ENCODE measurements at regions not wholly inside any gene's neighbourhood (a gene's known extent, or its start where the extent isn't known, plus 50 kb on each side); places are given as distances from the start of the nearest gene placed in this dataset.

- TF ChIP-seq RARB (CRISPR knock-in tag; IDR thresholded peaks at IDR 0.05) (no peak), TSHZ2 (CRISPR knock-in tag; IDR thresholded peaks at IDR 0.05) (no peak), BACH2 (CRISPR knock-in tag; IDR thresholded peaks at IDR 0.05; ENCODE audit: borderline replicate concordance) (no peak), ESRRG (CRISPR knock-in tag; IDR thresholded peaks at IDR 0.05) (no peak)
- ATAC-seq = no peak
Observed at GRCh38 chr4:24169956-24170355, 280.1 kb upstream of the PPARGC1A start.

- TF ChIP-seq ARNTL (CRISPR knock-in tag; IDR thresholded peaks at IDR 0.05; ENCODE audit: borderline replicate concordance, low read depth) = no peak
- no peak for TF ChIP-seq ZC3H10 (CRISPR knock-in tag; IDR thresholded peaks at IDR 0.05)
- no peak for TF ChIP-seq CSRNP3 (CRISPR knock-in tag; IDR thresholded peaks at IDR 0.05)
- no peak for TF ChIP-seq PATZ1 (CRISPR knock-in tag; IDR thresholded peaks at IDR 0.05; ENCODE audit: borderline replicate concordance)
- TF ChIP-seq OSR1 (CRISPR knock-in tag; IDR thresholded peaks at IDR 0.05) = no peak
- ATAC-seq = no peak
Observed at GRCh38 chr4:24168658-24169057, 278.8 kb upstream of the PPARGC1A start.

GRCh38 chr4:24166501-24166900 lies 276.7 kb upstream of the PPARGC1A start:
- ATAC-seq = no peak
- TF ChIP-seq ZC3H10 (CRISPR knock-in tag; IDR thresholded peaks at IDR 0.05) (no peak), ESRRG (CRISPR knock-in tag; IDR thresholded peaks at IDR 0.05) (no peak), ARNTL (CRISPR knock-in tag; IDR thresholded peaks at IDR 0.05; ENCODE audit: borderline replicate concordance, low read depth) (no peak)

GRCh38 chr4:24164797-24165196 lies 274.9 kb upstream of the PPARGC1A start:
- no peak for TF ChIP-seq ISL1 (CRISPR knock-in tag; IDR thresholded peaks at IDR 0.05)
- ATAC-seq = no peak

GRCh38 chr4:24164054-24164693 lies 274.3 kb upstream of the PPARGC1A start:
- ATAC-seq = no peak
- TF ChIP-seq OSR1 (CRISPR knock-in tag; IDR thresholded peaks at IDR 0.05) = no peak
- no peak for TF ChIP-seq CSDC2 (CRISPR knock-in tag; IDR thresholded peaks at IDR 0.05)
- TF ChIP-seq ZNF70 (CRISPR knock-in tag; IDR thresholded peaks at IDR 0.05) = no peak
- no peak for TF ChIP-seq BACH2 (CRISPR knock-in tag; IDR thresholded peaks at IDR 0.05; ENCODE audit: borderline replicate concordance)
- no peak for TF ChIP-seq PPARA (CRISPR knock-in tag; IDR thresholded peaks at IDR 0.05; ENCODE audit: borderline replicate concordance)
- TF ChIP-seq TCF4 (CRISPR knock-in tag; IDR thresholded peaks at IDR 0.05; ENCODE audit: borderline replicate concordance) = no peak
- no peak for TF ChIP-seq GLIS3 (CRISPR knock-in tag; IDR thresholded peaks at IDR 0.05)
- TF ChIP-seq ARNTL (CRISPR knock-in tag; IDR thresholded peaks at IDR 0.05; ENCODE audit: borderline replicate concordance, low read depth) = no peak
- no peak for TF ChIP-seq SNAI2 (CRISPR knock-in tag; IDR thresholded peaks at IDR 0.05)
- TF ChIP-seq RARB (CRISPR knock-in tag; IDR thresholded peaks at IDR 0.05) = no peak
- no peak for TF ChIP-seq ESRRG (CRISPR knock-in tag; IDR thresholded peaks at IDR 0.05)
- TF ChIP-seq ZFP30 (CRISPR knock-in tag; IDR thresholded peaks at IDR 0.05) = no peak
- no peak for TF ChIP-seq TSHZ2 (CRISPR knock-in tag; IDR thresholded peaks at IDR 0.05)
